Osteoblast (primary cell): ENCODE measurements at regions not wholly inside any gene's neighbourhood (a gene's known extent, or its start where the extent isn't known, plus 50 kb on each side); places are given as distances from the start of the nearest gene placed in this dataset.

ENCODE experiments used
- DNase-seq: peaks from one replicate; pipeline ENCODE4 v3.0.0; 2011; ENCODE audit warnings: low spot score, mixed read lengths; ENCODE audit not compliant: insufficient read length; ENCODE audit errors: missing footprints
- H2AFZ ChIP-seq: 2 replicates; pipeline ENCODE4 v1.6.0; 2011; ENCODE audit warnings: mild to moderate bottlenecking, low read length
- H3K27ac ChIP-seq: 2 replicates; pipeline ENCODE4 v1.5.1; 2011; ENCODE audit warnings: mild to moderate bottlenecking, low read depth, low read length, moderate library complexity
- H3K27me3 ChIP-seq: 2 replicates; pipeline ENCODE4 v1.6.0; 2012; ENCODE audit warnings: mild to moderate bottlenecking, control low read depth, inconsistent platforms, low read length, moderate library complexity; ENCODE audit not compliant: insufficient read depth
- H3K36me3 ChIP-seq: 2 replicates; pipeline ENCODE4 v1.5.1; 2011; ENCODE audit warnings: mild to moderate bottlenecking, low read length, control low read depth, moderate library complexity; ENCODE audit not compliant: insufficient read depth
- H3K4me1 ChIP-seq: 2 replicates; pipeline ENCODE4 v1.5.1; 2011; ENCODE audit warnings: mild to moderate bottlenecking, low read length, control low read depth, moderate library complexity; ENCODE audit not compliant: insufficient read depth
- H3K4me2 ChIP-seq: 2 replicates; pipeline ENCODE4 v1.6.0; 2011; ENCODE audit warnings: mild to moderate bottlenecking, low read length; ENCODE audit not compliant: insufficient read depth
- H3K4me3 ChIP-seq: fragments of 200-600 bp; sonication (generic); 3 replicates; pipeline ENCODE4 v1.5.1; 2012; ENCODE audit warnings: mild to moderate bottlenecking, low read length, inconsistent platforms; ENCODE audit not compliant: insufficient read depth
- H3K79me2 ChIP-seq: 2 replicates; pipeline ENCODE4 v1.6.0; 2012; ENCODE audit warnings: mild to moderate bottlenecking, low read length, control low read depth, inconsistent platforms; ENCODE audit not compliant: insufficient read depth
- H3K9me3 ChIP-seq: 2 replicates; pipeline ENCODE4 v1.5.1; 2011; ENCODE audit warnings: low read depth, low read length, control low read depth
- H4K20me1 ChIP-seq: 2 replicates; pipeline ENCODE4 v1.6.0; 2012; ENCODE audit warnings: mild to moderate bottlenecking, low read length, control low read depth; ENCODE audit not compliant: insufficient read depth
- TF ChIP-seq, protein P1 (sequence below): IDR thresholded peaks from 2 replicates; pipeline ENCODE4 v1.5.1; 2011; ENCODE audit warnings: mild to moderate bottlenecking, low read depth, low read length, moderate library complexity; ENCODE audit errors: extremely low read depth

DNA sequence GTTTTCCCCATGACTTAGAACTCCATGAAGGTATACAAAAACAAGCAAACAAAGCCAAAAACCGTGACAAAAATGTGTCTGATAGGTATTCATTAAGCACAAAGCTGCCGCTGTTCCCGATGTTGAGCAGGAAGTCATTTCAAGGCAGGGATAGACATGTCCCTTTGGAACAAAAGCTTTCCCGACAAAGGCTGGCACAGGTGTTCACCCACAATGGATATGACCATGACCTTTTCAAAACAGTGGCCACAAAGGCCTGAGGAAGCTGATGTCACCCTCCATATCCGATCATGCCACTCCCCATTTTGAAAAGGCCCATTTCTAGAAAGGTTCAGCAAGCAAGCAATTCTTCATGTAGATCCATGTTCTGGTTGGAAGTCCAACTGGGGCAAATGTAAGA lies 279.1 kb downstream of the BTG1 start:
- H3K4me1 ChIP-seq: no peaks in the 10 kb centered on the region
- H3K4me3 ChIP-seq: no peak overlapping the region
- no peaks in the 10 kb centered on the region for H3K9me3 ChIP-seq
- no peaks in the 10 kb centered on the region for H4K20me1 ChIP-seq
- DNase-seq: no peak
- no peak overlapping the region for H3K4me2 ChIP-seq
- no peak overlapping the region for H2AFZ ChIP-seq
- H3K27ac ChIP-seq: no peak overlapping the region
- TF ChIP-seq, protein P1, sequence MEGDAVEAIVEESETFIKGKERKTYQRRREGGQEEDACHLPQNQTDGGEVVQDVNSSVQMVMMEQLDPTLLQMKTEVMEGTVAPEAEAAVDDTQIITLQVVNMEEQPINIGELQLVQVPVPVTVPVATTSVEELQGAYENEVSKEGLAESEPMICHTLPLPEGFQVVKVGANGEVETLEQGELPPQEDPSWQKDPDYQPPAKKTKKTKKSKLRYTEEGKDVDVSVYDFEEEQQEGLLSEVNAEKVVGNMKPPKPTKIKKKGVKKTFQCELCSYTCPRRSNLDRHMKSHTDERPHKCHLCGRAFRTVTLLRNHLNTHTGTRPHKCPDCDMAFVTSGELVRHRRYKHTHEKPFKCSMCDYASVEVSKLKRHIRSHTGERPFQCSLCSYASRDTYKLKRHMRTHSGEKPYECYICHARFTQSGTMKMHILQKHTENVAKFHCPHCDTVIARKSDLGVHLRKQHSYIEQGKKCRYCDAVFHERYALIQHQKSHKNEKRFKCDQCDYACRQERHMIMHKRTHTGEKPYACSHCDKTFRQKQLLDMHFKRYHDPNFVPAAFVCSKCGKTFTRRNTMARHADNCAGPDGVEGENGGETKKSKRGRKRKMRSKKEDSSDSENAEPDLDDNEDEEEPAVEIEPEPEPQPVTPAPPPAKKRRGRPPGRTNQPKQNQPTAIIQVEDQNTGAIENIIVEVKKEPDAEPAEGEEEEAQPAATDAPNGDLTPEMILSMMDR: no peak
- H3K79me2 ChIP-seq: no peaks in the 10 kb centered on the region
- no peaks in the 10 kb centered on the region for H3K27me3 ChIP-seq
- no peaks in the 10 kb centered on the region for H3K36me3 ChIP-seq

DNA sequence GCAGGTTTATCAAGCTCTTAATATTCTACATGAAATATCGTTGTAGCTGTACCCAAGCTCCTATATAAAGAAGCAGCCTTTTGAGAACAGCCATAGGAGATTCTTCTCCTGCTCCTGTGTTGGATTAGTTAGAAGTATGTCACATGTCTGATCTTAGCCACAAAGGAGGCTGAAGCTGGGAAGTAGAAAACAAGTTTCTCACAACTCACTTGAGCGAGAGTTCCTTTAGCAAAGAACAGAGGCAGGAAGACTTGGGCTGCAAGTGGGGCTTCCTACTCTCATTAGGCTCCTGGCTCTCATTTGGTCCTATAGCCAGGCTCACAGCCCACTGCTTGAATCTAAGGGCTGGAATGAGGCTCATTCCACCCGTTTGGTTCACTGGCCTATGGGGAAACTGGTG lies 281.9 kb downstream of the BTG1 start:
- H4K20me1 ChIP-seq: no peaks in the 10 kb centered on the region
- no peaks in the 10 kb centered on the region for H3K4me1 ChIP-seq
- H3K27me3 ChIP-seq: no peaks in the 10 kb centered on the region
- no peak for DNase-seq
- no peaks in the 10 kb centered on the region for H3K9me3 ChIP-seq
- H3K4me3 ChIP-seq: no peak overlapping the region
- H3K79me2 ChIP-seq: no peaks in the 10 kb centered on the region
- H3K27ac ChIP-seq: no peak overlapping the region
- no peak overlapping the region for H2AFZ ChIP-seq
- no peak overlapping the region for H3K4me2 ChIP-seq
- H3K36me3 ChIP-seq: no peaks in the 10 kb centered on the region
- TF ChIP-seq, protein P1: no peak

DNA sequence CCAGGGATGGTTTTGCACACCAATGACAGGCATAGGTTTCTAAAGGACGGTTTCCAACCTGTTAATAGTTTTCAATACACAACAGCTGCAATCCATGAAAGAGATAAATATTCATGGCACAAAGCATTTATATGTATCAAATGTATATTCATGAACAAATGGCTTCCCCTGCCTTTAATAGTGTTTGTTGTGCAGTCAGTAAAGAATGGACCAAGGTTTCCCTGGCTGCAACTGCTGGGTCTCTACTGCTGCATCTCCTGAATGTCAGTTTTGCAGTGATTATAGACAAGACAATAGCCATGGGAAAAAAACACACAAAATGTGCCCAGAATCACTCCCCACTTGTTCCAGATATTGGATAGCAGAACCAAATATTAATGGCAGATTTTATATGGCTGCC lies 284.1 kb downstream of the BTG1 start:
- Histone ChIP-seq H2AFZ (no peak overlapping the region), H3K9me3 (no peaks in the 10 kb centered on the region), H3K4me3 (no peak overlapping the region), H3K27ac (no peak overlapping the region), H3K79me2 (no peaks in the 10 kb centered on the region), H3K27me3 (no peaks in the 10 kb centered on the region), H4K20me1 (no peaks in the 10 kb centered on the region), H3K36me3 (no peaks in the 10 kb centered on the region), H3K4me2 (no peak overlapping the region), H3K4me1 (no peaks in the 10 kb centered on the region)
- no peak for DNase-seq
- TF ChIP-seq, protein P1: no peak

DNA sequence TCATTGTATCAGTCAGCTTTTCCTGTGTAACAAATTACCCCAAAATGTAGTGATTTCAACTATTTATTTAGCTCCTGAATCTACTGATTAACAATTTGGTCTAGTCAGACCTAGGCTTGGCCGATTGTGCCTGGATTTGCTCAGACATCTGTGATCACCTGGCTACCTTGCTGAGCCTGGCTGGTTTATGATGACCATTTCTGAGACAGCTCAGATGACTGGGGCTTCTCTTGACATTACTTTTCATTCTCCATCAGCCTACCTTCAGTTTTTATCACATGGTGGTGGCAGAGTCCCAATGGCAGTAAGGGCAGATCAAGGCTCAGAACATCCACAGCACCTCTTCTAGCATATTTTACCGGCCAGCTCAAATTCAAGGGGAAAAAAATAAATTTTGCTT lies 286.3 kb downstream of the BTG1 start:
- Histone ChIP-seq H3K4me2 (no peak overlapping the region), H2AFZ (no peak overlapping the region), H3K79me2 (no peaks in the 10 kb centered on the region), H3K27me3 (no peaks in the 10 kb centered on the region), H3K4me1 (no peaks in the 10 kb centered on the region), H3K4me3 (no peak overlapping the region), H3K36me3 (no peaks in the 10 kb centered on the region), H3K9me3 (no peaks in the 10 kb centered on the region), H3K27ac (no peak overlapping the region), H4K20me1 (no peaks in the 10 kb centered on the region)
- DNase-seq: no peak
- TF ChIP-seq, protein P1: no peak
